Memory B cell (primary cell): ENCODE measurements at regions not wholly inside any gene's neighbourhood (a gene's known extent, or its start where the extent isn't known, plus 50 kb on each side); places are given as distances from the start of the nearest gene placed in this dataset.

Experiments used
- ATAC-seq: fragments of 150-1000 bp; cut with Tn5 transposase; 2 replicates; pipeline ENCODE4 v1.10.0; 2021; ENCODE audit warnings: low read depth, mild to moderate bottlenecking, moderate library complexity
- DNase-seq, 2 donors: peaks; one replicate each; pipeline ENCODE4 v3.0.0; 2022; ENCODE audit warnings: low spot score in 2 of 2
- H3K27ac Mint-ChIP-seq: one replicate; pipeline ENCODE4 v1.8.0; 2022; ENCODE audit warnings: mild to moderate bottlenecking, moderate library complexity, mixed read lengths
- H3K27me3 Mint-ChIP-seq: one replicate; pipeline ENCODE4 v1.8.0; 2022; ENCODE audit warnings: mixed read lengths
- H3K36me3 Mint-ChIP-seq: one replicate; pipeline ENCODE4 v1.8.0; 2022; ENCODE audit warnings: mild to moderate bottlenecking, mixed read lengths
- H3K4me1 Mint-ChIP-seq: one replicate; pipeline ENCODE4 v1.8.0; 2022; ENCODE audit warnings: mixed read lengths
- H3K4me3 Mint-ChIP-seq: one replicate; pipeline ENCODE4 v1.8.0; 2022; ENCODE audit warnings: mild to moderate bottlenecking, moderate library complexity, mixed read lengths
- H3K9me3 Mint-ChIP-seq: one replicate; pipeline ENCODE4 v1.8.0; 2022; ENCODE audit warnings: mixed read lengths

GRCh38 chr13:69551193-69551592, 556.4 kb upstream of the ATXN8OS start:
- ATAC-seq (no peak), DNase-seq (no peak)
- no peaks in the 10 kb centered on the region for H3K4me1 Mint-ChIP-seq
- no peaks in the 10 kb centered on the region for H3K36me3 Mint-ChIP-seq
- no peaks in the 10 kb centered on the region for H3K27me3 Mint-ChIP-seq
- H3K9me3 Mint-ChIP-seq: no peaks in the 10 kb centered on the region
- no peak overlapping the region for H3K27ac Mint-ChIP-seq
- no peak overlapping the region for H3K4me3 Mint-ChIP-seq

- H3K4me1 Mint-ChIP-seq: no peaks in the 10 kb centered on the region
- no peak for ATAC-seq
Measured at GRCh38 chr13:69547780-69548179, 559.8 kb upstream of the ATXN8OS start.

GRCh38 chr13:69545551-69545950, 562.1 kb upstream of the ATXN8OS start:
- H3K27me3 Mint-ChIP-seq: no peaks in the 10 kb centered on the region
- H3K4me1 Mint-ChIP-seq: no peaks in the 10 kb centered on the region
- no peak overlapping the region for H3K4me3 Mint-ChIP-seq
- ATAC-seq: no peak
- no peak overlapping the region for H3K27ac Mint-ChIP-seq
- no peak for DNase-seq
- H3K36me3 Mint-ChIP-seq: no peaks in the 10 kb centered on the region
- H3K9me3 Mint-ChIP-seq: no peaks in the 10 kb centered on the region

More at GRCh38 chr13:69547780-69548179, 559.8 kb upstream of the ATXN8OS start:
- no peaks in the 10 kb centered on the region for H3K27me3 Mint-ChIP-seq
- H3K4me3 Mint-ChIP-seq: no peak overlapping the region
- no peak overlapping the region for H3K27ac Mint-ChIP-seq
- no peaks in the 10 kb centered on the region for H3K9me3 Mint-ChIP-seq
- H3K36me3 Mint-ChIP-seq: no peaks in the 10 kb centered on the region
- no peak for DNase-seq

- Mint-ChIP-seq H3K27ac (no peak overlapping the region), H3K4me3 (no peak overlapping the region), H3K9me3 (no peaks in the 10 kb centered on the region), H3K27me3 (no peaks in the 10 kb centered on the region), H3K4me1 (no peaks in the 10 kb centered on the region), H3K36me3 (no peaks in the 10 kb centered on the region)
- ATAC-seq (no peak), DNase-seq (no peak)
Measured at GRCh38 chr13:69524459-69525150, 583.0 kb upstream of the ATXN8OS start.

- DNase-seq (no peak), ATAC-seq (no peak)
- Mint-ChIP-seq H3K4me1 (no peaks in the 10 kb centered on the region), H3K9me3 (peaks cover 1% of the 10 kb centered on the region), H3K27ac (no peak overlapping the region), H3K36me3 (no peaks in the 10 kb centered on the region), H3K4me3 (no peak overlapping the region), H3K27me3 (no peaks in the 10 kb centered on the region)
Measured at GRCh38 chr13:69496981-69497380, 610.6 kb upstream of the ATXN8OS start.

- no peak for DNase-seq
Measured at GRCh38 chr13:69495096-69495495, 612.5 kb upstream of the ATXN8OS start.

GRCh38 chr13:69487576-69487975, 620.0 kb upstream of the ATXN8OS start:
- Mint-ChIP-seq H3K36me3 (no peaks in the 10 kb centered on the region), H3K27me3 (no peaks in the 10 kb centered on the region), H3K4me3 (no peak overlapping the region), H3K9me3 (peaks cover 4% of the 10 kb centered on the region), H3K4me1 (no peaks in the 10 kb centered on the region), H3K27ac (no peak overlapping the region)
- no peak for DNase-seq
- no peak for ATAC-seq

More at GRCh38 chr13:69495096-69495495, 612.5 kb upstream of the ATXN8OS start:
- no peaks in the 10 kb centered on the region for H3K4me1 Mint-ChIP-seq
- no peak for ATAC-seq
- no peak overlapping the region for H3K27ac Mint-ChIP-seq
- H3K4me3 Mint-ChIP-seq: no peak overlapping the region
- H3K9me3 Mint-ChIP-seq: no peaks in the 10 kb centered on the region
- H3K36me3 Mint-ChIP-seq: no peaks in the 10 kb centered on the region
- no peaks in the 10 kb centered on the region for H3K27me3 Mint-ChIP-seq

GRCh38 chr13:69485991-69486592, 621.5 kb upstream of the ATXN8OS start:
- peaks cover 4% of the 10 kb centered on the region for H3K9me3 Mint-ChIP-seq
- ATAC-seq (no peak), DNase-seq (no peak)
- no peaks in the 10 kb centered on the region for H3K4me1 Mint-ChIP-seq
- H3K27ac Mint-ChIP-seq: no peak overlapping the region
- no peaks in the 10 kb centered on the region for H3K36me3 Mint-ChIP-seq
- H3K27me3 Mint-ChIP-seq: no peaks in the 10 kb centered on the region
- H3K4me3 Mint-ChIP-seq: no peak overlapping the region

GRCh38 chr13:69477451-69477850, 630.2 kb upstream of the ATXN8OS start:
- Mint-ChIP-seq H3K27ac (no peak overlapping the region), H3K9me3 (no peaks in the 10 kb centered on the region), H3K36me3 (no peaks in the 10 kb centered on the region), H3K27me3 (no peaks in the 10 kb centered on the region), H3K4me1 (no peaks in the 10 kb centered on the region), H3K4me3 (no peak overlapping the region)
- DNase-seq (no peak), ATAC-seq (no peak)

GRCh38 chr13:69474011-69474685, 633.5 kb upstream of the ATXN8OS start:
- H3K36me3 Mint-ChIP-seq: no peaks in the 10 kb centered on the region
- ATAC-seq (no peak), DNase-seq (no peak)
- H3K27ac Mint-ChIP-seq: no peak overlapping the region
- no peak overlapping the region for H3K4me3 Mint-ChIP-seq
- H3K4me1 Mint-ChIP-seq: no peaks in the 10 kb centered on the region
- H3K27me3 Mint-ChIP-seq: no peaks in the 10 kb centered on the region
- H3K9me3 Mint-ChIP-seq: no peaks in the 10 kb centered on the region

GRCh38 chr13:69468624-69469023, 639.0 kb upstream of the ATXN8OS start:
- no peaks in the 10 kb centered on the region for H3K27me3 Mint-ChIP-seq
- H3K36me3 Mint-ChIP-seq: no peaks in the 10 kb centered on the region
- H3K4me1 Mint-ChIP-seq: no peaks in the 10 kb centered on the region
- no peak overlapping the region for H3K27ac Mint-ChIP-seq
- ATAC-seq (no peak), DNase-seq (no peak)
- H3K4me3 Mint-ChIP-seq: no peak overlapping the region
- H3K9me3 Mint-ChIP-seq: peaks cover 2% of the 10 kb centered on the region

- DNase-seq (no peak), ATAC-seq (no peak)
- H3K27ac Mint-ChIP-seq: no peak overlapping the region
- H3K36me3 Mint-ChIP-seq: no peaks in the 10 kb centered on the region
- no peaks in the 10 kb centered on the region for H3K27me3 Mint-ChIP-seq
- H3K4me3 Mint-ChIP-seq: no peak overlapping the region
- H3K4me1 Mint-ChIP-seq: no peaks in the 10 kb centered on the region
- peaks cover 4% of the 10 kb centered on the region for H3K9me3 Mint-ChIP-seq
Measured at GRCh38 chr13:69461397-69461796, 646.2 kb upstream of the ATXN8OS start.

GRCh38 chr13:69459346-69459745, 648.3 kb upstream of the ATXN8OS start:
- DNase-seq: no peak
- no peaks in the 10 kb centered on the region for H3K4me1 Mint-ChIP-seq
- H3K4me3 Mint-ChIP-seq: no peak overlapping the region
- peaks cover 5% of the 10 kb centered on the region for H3K9me3 Mint-ChIP-seq
- no peaks in the 10 kb centered on the region for H3K36me3 Mint-ChIP-seq
- no peak for ATAC-seq
- H3K27me3 Mint-ChIP-seq: no peaks in the 10 kb centered on the region
- H3K27ac Mint-ChIP-seq: no peak overlapping the region

- Mint-ChIP-seq H3K36me3 (no peaks in the 10 kb centered on the region), H3K27ac (no peak overlapping the region), H3K27me3 (no peaks in the 10 kb centered on the region), H3K4me1 (no peaks in the 10 kb centered on the region), H3K4me3 (no peak overlapping the region), H3K9me3 (peaks cover 6% of the 10 kb centered on the region)
- DNase-seq (no peak), ATAC-seq (no peak)
Measured at GRCh38 chr13:69458013-69458412, 649.6 kb upstream of the ATXN8OS start.
